A549 (cell line): ENCODE measurements at regions not wholly inside any gene's neighbourhood (a gene's known extent, or its start where the extent isn't known, plus 50 kb on each side); places are given as distances from the start of the nearest gene placed in this dataset.
A peak's percentile ranks its signal among the peaks of the same experiment; 100 is the strongest.

Source experiments
- ATAC-seq, 2 experiments: fragments of 200-7000 bp in 1 of 2; fragments of >200 bp in 1 of 2; cut with Nextera tagmentation in 1 of 2; cut with Tn5 transposase in 1 of 2; 3 replicates each; pipeline versions ENCODE4 v1.8.0 to v1.9.1; 2018 to 2020; ENCODE audit warnings: mild to moderate bottlenecking in 1 of 2, moderate library complexity in 1 of 2
- CTCF ChIA-PET: fragments of 300-600 bp; sonication (Branson Sonifier 250); formaldehyde crosslinking; extraction: SDS; loops from one replicate; lab custom pipeline; 2021; ENCODE audit warnings: antibody characterized with exemption, inconsistent platforms; lab: Yijun Ruan, JAX
- POLR2A ChIA-PET: fragments of 350-600 bp; formaldehyde crosslinking; extraction: SDS; loops from one replicate; lab custom pipeline; 2021; ENCODE audit warnings: antibody characterized with exemption, inconsistent platforms; lab: Yijun Ruan, JAX
- DNase-seq, 2 experiments: peaks; one replicate each; pipeline versions ENCODE4 v3.0.0 to v3.0.0-alpha.2; 2011 to 2016; ENCODE audit warnings: low read depth in 1 of 2, low spot score in 1 of 2
- FAIRE-seq: peaks from 2 replicates; lab custom pipeline; 2011; peaks lifted over from hg19 to GRCh38; lab: Jason Lieb, UNC
- H3K27ac ChIP-seq, 2 experiments: fragments of >200 bp; sonication (Bioruptor Twin); formaldehyde crosslinking; 3 replicates each; pipeline ENCODE4 v1.5.1; 2016 to 2017
- H3K4me1 ChIP-seq: fragments of >200 bp; sonication (Bioruptor Twin); formaldehyde crosslinking; 3 replicates; pipeline ENCODE4 v1.6.1; 2016
- H3K4me2 ChIP-seq: fragments of >200 bp; sonication (Bioruptor Twin); formaldehyde crosslinking; 3 replicates; pipeline ENCODE4 v1.6.1; 2016
- H3K4me3 ChIP-seq: fragments of >200 bp; sonication (Bioruptor Twin); formaldehyde crosslinking; 3 replicates; pipeline ENCODE4 v1.5.1; 2016
- H3K9me3 ChIP-seq: fragments of >200 bp; sonication (Bioruptor Twin); formaldehyde crosslinking; 3 replicates; pipeline ENCODE4 v1.6.1; 2016
- CBX2 ChIP-seq: fragments of 200-600 bp; sonication (generic); IDR thresholded peaks from 2 replicates; pipeline ENCODE4 v1.6.1; 2016; ENCODE audit warnings: low read depth, mild to moderate bottlenecking, borderline replicate concordance
- FOXS1 ChIP-seq: fragments of 250-450 bp; sonication (Bioruptor Pico); IDR thresholded peaks from 2 replicates; pipeline ENCODE4 v1.5.0; 2020; ENCODE audit warnings: mild to moderate bottlenecking, moderate library complexity
- HDAC2 ChIP-seq: fragments of 200-600 bp; sonication (generic); IDR thresholded peaks from 2 replicates; pipeline ENCODE4 v1.6.1; 2016
- JUN ChIP-seq, 2 experiments: fragments of >200 bp; sonication (Bioruptor Twin); formaldehyde crosslinking; IDR thresholded peaks; 2 replicates in 1 of 2; 3 replicates in 1 of 2; pipeline ENCODE4 v1.6.1; 2016 to 2017
- KDM1A ChIP-seq: fragments of 200-600 bp; sonication (generic); IDR thresholded peaks from 2 replicates; pipeline ENCODE4 v1.6.1; 2016; ENCODE audit warnings: low read depth, mild to moderate bottlenecking
- MAZ ChIP-seq: fragments of 150-350 bp; IDR thresholded peaks from 2 replicates; pipeline ENCODE4 v1.6.1; 2014; ENCODE audit warnings: antibody characterized with exemption, low read depth, low read length, borderline replicate concordance
- NPAS2 ChIP-seq: fragments of 250-450 bp; sonication (Bioruptor Pico); IDR thresholded peaks from 2 replicates; pipeline ENCODE4 v1.8.0; 2022; ENCODE audit warnings: mild to moderate bottlenecking, moderate library complexity, borderline replicate concordance
- NR3C1 ChIP-seq: fragments of >200 bp; sonication (Bioruptor Twin); formaldehyde crosslinking; IDR thresholded peaks from 3 replicates; pipeline ENCODE4 v1.6.1; 2017
- PHF8 ChIP-seq: fragments of 200-600 bp; sonication (generic); IDR thresholded peaks from 2 replicates; pipeline ENCODE4 v1.6.1; 2016; ENCODE audit warnings: low read depth, mild to moderate bottlenecking, antibody characterized with exemption, moderate library complexity, borderline replicate concordance
- RAD21 ChIP-seq, 2 experiments: fragments of >200 bp in 1 of 2; sonication (Bioruptor Twin) in 1 of 2; formaldehyde crosslinking in 1 of 2; IDR thresholded peaks in 1 of 2; conservative IDR thresholded peaks in 1 of 2; 2 replicates in 1 of 2; 3 replicates in 1 of 2; pipeline ENCODE4 v1.6.1; 2012 to 2018; ENCODE audit warnings: inconsistent platforms in 1 of 2
- RFX5 ChIP-seq: fragments of 450-650 bp; IDR thresholded peaks from 2 replicates; pipeline ENCODE4 v1.7.1; 2014; ENCODE audit warnings: antibody characterized with exemption, mild to moderate bottlenecking, moderate library complexity
- SMC3 ChIP-seq: fragments of >200 bp; sonication (Bioruptor Twin); formaldehyde crosslinking; IDR thresholded peaks from 3 replicates; pipeline ENCODE4 v1.6.1; 2018; ENCODE audit warnings: inconsistent platforms
- ZFP36 ChIP-seq: fragments of 450-650 bp; IDR thresholded peaks from 2 replicates; pipeline ENCODE4 v1.6.1; 2014; ENCODE audit warnings: borderline replicate concordance; ENCODE audit not compliant: partially characterized antibody
- WGBS: methylation state at CpG from one replicate; pipeline ENCODE4 v1.1.6; 2017; ENCODE audit errors: missing lambda C conversion rate; 5-methylcytosine and 5-hydroxymethylcytosine counted together
- TF ChIP-seq, protein P1 (sequence below): fragments of 250-450 bp; sonication (Bioruptor Pico); IDR thresholded peaks from 2 replicates; pipeline ENCODE4 v1.5.0; 2021; ENCODE audit warnings: mild to moderate bottlenecking, moderate library complexity, borderline replicate concordance
- TF ChIP-seq, protein P2 (sequence below): fragments of 250-450 bp; sonication (Bioruptor Pico); IDR thresholded peaks from 2 replicates; pipeline ENCODE4 v1.5.0; 2020; ENCODE audit warnings: low read depth, mild to moderate bottlenecking, moderate library complexity
- TF ChIP-seq, protein P3 (sequence below): fragments of >200 bp; sonication (Bioruptor Twin); formaldehyde crosslinking; IDR thresholded peaks from 3 replicates; pipeline ENCODE4 v1.5.1; 2016

DNA sequence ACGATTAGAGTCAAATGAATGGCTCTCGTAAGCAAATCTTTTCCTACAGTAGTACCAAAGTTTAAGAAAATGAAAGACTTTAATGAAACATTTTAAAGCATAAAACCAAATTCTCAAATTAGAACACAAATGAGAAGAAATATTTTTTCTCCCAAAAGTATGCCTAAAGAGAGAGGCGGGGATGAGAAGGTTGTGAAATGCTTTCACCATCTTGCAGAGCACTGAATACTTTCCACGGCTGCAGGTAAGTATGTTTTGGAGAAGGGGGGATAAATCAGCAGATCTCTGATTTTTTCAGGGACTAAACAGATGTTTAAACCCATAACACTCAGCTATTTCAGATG lies 277.1 kb downstream of the ADGB start:
- WGBS = 89% methylated on average over 4 of the region's 4 CpGs
- CTCF ChIA-PET = no interaction called here
- H3K27ac ChIP-seq = 0 out of 6 replicates have a peak overlapping the region, but pooled peaks of 1 of the 2 experiments have one; percentile 1
- no peak for DNase-seq
- no peak for FAIRE-seq
- no peak overlapping the region for H3K4me3 ChIP-seq
- H3K4me1 ChIP-seq = peaks cover 9% of the 10 kb centered on the region; the same call in 1 of the 3 replicates
- H3K4me2 ChIP-seq = no peak overlapping the region
- POLR2A ChIA-PET = no interaction called here
- H3K9me3 ChIP-seq = no peaks in the 10 kb centered on the region
- no peak for TF ChIP-seq PHF8
- TF ChIP-seq NPAS2 (CRISPR knock-in tag) = no peak
- TF ChIP-seq, protein P1, sequence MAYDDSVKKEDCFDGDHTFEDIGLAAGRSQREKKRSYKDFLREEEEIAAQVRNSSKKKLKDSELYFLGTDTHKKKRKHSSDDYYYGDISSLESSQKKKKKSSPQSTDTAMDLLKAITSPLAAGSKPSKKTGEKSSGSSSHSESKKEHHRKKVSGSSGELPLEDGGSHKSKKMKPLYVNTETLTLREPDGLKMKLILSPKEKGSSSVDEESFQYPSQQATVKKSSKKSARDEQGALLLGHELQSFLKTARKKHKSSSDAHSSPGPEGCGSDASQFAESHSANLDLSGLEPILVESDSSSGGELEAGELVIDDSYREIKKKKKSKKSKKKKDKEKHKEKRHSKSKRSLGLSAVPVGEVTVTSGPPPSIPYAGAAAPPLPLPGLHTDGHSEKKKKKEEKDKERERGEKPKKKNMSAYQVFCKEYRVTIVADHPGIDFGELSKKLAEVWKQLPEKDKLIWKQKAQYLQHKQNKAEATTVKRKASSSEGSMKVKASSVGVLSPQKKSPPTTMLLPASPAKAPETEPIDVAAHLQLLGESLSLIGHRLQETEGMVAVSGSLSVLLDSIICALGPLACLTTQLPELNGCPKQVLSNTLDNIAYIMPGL = no peak
- no peak for TF ChIP-seq MAZ
- TF ChIP-seq RAD21 (conservative IDR thresholded peaks at IDR 0.05 in 1 of 2, IDR thresholded peaks at IDR 0.05 in 1 of 2) = no peak
- TF ChIP-seq, protein P2, sequence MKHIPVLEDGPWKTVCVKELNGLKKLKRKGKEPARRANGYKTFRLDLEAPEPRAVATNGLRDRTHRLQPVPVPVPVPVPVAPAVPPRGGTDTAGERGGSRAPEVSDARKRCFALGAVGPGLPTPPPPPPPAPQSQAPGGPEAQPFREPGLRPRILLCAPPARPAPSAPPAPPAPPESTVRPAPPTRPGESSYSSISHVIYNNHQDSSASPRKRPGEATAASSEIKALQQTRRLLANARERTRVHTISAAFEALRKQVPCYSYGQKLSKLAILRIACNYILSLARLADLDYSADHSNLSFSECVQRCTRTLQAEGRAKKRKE (CRISPR knock-in tag) = no peak
- no peak for TF ChIP-seq RFX5
- ATAC-seq = no peak

DNA sequence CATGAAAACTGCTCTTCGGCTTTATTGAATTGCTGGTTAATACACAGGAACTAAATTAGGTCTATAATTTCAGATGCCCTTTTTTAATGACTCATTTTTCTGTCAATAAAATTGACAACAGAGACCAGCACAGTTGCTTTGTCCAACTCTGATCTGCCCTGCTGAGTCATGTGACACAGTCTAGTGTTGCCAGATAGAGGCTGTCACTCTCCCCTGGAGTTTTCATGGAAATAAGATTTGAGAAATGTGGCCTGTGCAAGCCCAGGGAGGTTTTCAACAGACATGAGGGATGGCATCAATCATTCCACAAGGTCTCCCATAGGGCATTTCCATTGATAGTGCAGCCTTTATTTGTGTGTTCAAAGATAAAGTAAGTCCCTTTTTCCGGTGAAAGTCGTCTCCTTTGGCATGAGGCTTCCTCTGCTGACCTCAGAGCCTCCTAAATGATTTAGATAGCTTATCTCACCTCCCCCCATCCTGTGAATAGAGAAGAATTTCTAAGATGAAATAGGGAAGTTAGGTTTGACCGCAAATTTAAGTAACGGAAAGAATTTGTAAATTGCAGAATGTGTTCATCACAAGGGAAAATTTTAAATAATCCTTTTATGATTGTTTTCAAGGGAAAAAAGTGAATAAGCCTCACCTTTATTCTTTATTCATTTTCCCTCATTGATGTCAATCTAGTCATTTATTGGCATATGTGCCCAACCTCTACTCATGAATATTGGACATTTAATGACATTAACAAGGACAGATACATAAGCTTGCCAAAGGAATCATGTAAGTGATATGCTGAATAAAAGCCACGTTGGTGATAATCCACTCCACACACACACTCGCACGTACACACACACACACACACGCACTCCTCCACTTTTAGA lies 277.7 kb downstream of the ADGB start:
- FAIRE-seq (no peak), ATAC-seq (no peak; a peak in 1 of 6 replicates), DNase-seq (peak in 1 of 2 experiments; percentile 10)
- ChIA-PET CTCF (no interaction called here), POLR2A (no interaction called here)
- 78% methylated on average over 9 of the region's 9 CpGs for WGBS
- Histone ChIP-seq H3K4me2 (peak overlapping the region; percentile 32; the same call in 2 of the 3 replicates), H3K27ac (peak overlapping the region in 1 of 2 experiments; percentile 1; a peak in 1 of 6 replicates), H3K9me3 (no peaks in the 10 kb centered on the region), H3K4me3 (no peak overlapping the region)
- no peak for TF ChIP-seq ZFP36
- TF ChIP-seq, protein P1 = no peak
- no peak for TF ChIP-seq CBX2
- no peak for TF ChIP-seq JUN (IDR thresholded peaks at IDR 0.05)
- TF ChIP-seq KDM1A = no peak
- TF ChIP-seq, protein P3, sequence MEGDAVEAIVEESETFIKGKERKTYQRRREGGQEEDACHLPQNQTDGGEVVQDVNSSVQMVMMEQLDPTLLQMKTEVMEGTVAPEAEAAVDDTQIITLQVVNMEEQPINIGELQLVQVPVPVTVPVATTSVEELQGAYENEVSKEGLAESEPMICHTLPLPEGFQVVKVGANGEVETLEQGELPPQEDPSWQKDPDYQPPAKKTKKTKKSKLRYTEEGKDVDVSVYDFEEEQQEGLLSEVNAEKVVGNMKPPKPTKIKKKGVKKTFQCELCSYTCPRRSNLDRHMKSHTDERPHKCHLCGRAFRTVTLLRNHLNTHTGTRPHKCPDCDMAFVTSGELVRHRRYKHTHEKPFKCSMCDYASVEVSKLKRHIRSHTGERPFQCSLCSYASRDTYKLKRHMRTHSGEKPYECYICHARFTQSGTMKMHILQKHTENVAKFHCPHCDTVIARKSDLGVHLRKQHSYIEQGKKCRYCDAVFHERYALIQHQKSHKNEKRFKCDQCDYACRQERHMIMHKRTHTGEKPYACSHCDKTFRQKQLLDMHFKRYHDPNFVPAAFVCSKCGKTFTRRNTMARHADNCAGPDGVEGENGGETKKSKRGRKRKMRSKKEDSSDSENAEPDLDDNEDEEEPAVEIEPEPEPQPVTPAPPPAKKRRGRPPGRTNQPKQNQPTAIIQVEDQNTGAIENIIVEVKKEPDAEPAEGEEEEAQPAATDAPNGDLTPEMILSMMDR = no peak
- no peak for TF ChIP-seq FOXS1 (CRISPR knock-in tag)
- TF ChIP-seq, protein P2 (CRISPR knock-in tag) = no peak
- TF ChIP-seq SMC3 = no peak
- no peak for TF ChIP-seq NR3C1
- TF ChIP-seq HDAC2 = no peak
- TF ChIP-seq, all 56 proteins: peak for 0
- peaks cover 9% of the 10 kb centered on the region; the same call in 1 of the 3 replicates for H3K4me1 ChIP-seq
